HEK293T (cell line): ENCODE measurements at regions not wholly inside any gene's neighbourhood (a gene's known extent, or its start where the extent isn't known, plus 50 kb on each side); places are given as distances from the start of the nearest gene placed in this dataset.
"Not testable (repeated sequence)": the region's sequence is repeated elsewhere in the genome, so short reads cannot be mapped to it uniquely, and the experiment has no call there.

Experiments used
- CTCF ChIA-PET: fragments of 350-600 bp; formaldehyde crosslinking; extraction: SDS; loops from one replicate; lab custom pipeline; 2021; ENCODE audit warnings: antibody characterized with exemption, inconsistent platforms; lab: Yijun Ruan, JAX
- POLR2A ChIA-PET: fragments of 350-600 bp; formaldehyde crosslinking; extraction: SDS; loops from one replicate; lab custom pipeline; 2020; ENCODE audit warnings: antibody characterized with exemption, inconsistent platforms; lab: Yijun Ruan, JAX
- DNase-seq: peaks from one replicate; pipeline ENCODE4 v3.0.0; 2012; ENCODE audit warnings: mixed read lengths; ENCODE audit errors: extremely low spot score
- ARNT ChIP-seq: fragments of 450-650 bp; IDR thresholded peaks from 2 replicates; pipeline ENCODE4 v1.6.1; 2017; ENCODE audit warnings: mild to moderate bottlenecking
- BHLHE40 ChIP-seq: fragments of 450-650 bp; IDR thresholded peaks from 2 replicates; pipeline ENCODE4 v1.6.1; 2016; ENCODE audit warnings: mild to moderate bottlenecking, moderate library complexity, borderline replicate concordance
- CTBP1 ChIP-seq: fragments of 450-650 bp; IDR thresholded peaks from 2 replicates; pipeline ENCODE4 v1.6.1; 2016; ENCODE audit warnings: borderline replicate concordance
- ELF4 ChIP-seq: fragments of 450-650 bp; IDR thresholded peaks from 2 replicates; pipeline ENCODE4 v1.6.1; 2017; ENCODE audit warnings: antibody characterized with exemption
- FOXA1 ChIP-seq: fragments of 450-650 bp; IDR thresholded peaks from 2 replicates; pipeline ENCODE4 v1.6.1; 2016; ENCODE audit warnings: mild to moderate bottlenecking
- FOXK2 ChIP-seq: fragments of 450-650 bp; IDR thresholded peaks from 2 replicates; pipeline ENCODE4 v1.6.1; 2016; ENCODE audit warnings: mild to moderate bottlenecking
- FOXM1 ChIP-seq: fragments of 450-650 bp; IDR thresholded peaks from 2 replicates; pipeline ENCODE4 v1.6.1; 2017; ENCODE audit warnings: mild to moderate bottlenecking, borderline replicate concordance
- HDGF ChIP-seq: fragments of 450-650 bp; IDR thresholded peaks from 2 replicates; pipeline ENCODE4 v1.6.1; 2017; ENCODE audit warnings: antibody characterized with exemption, borderline replicate concordance
- L3MBTL2 ChIP-seq: fragments of 450-650 bp; conservative IDR thresholded peaks from 2 replicates; pipeline ENCODE4 v1.6.1; 2016; ENCODE audit warnings: mild to moderate bottlenecking
- LEF1 ChIP-seq: fragments of 450-650 bp; IDR thresholded peaks from 2 replicates; pipeline ENCODE4 v1.6.1; 2017; ENCODE audit warnings: mild to moderate bottlenecking, borderline replicate concordance
- NFRKB ChIP-seq: fragments of 450-650 bp; IDR thresholded peaks from 2 replicates; pipeline ENCODE4 v1.6.1; 2016; ENCODE audit warnings: mild to moderate bottlenecking, moderate library complexity
- SP1 ChIP-seq: fragments of 450-650 bp; IDR thresholded peaks from 2 replicates; pipeline ENCODE4 v1.6.1; 2017
- SUZ12 ChIP-seq: fragments of 450-650 bp; IDR thresholded peaks from 2 replicates; pipeline ENCODE4 v1.6.1; 2016; ENCODE audit warnings: mild to moderate bottlenecking
- TARDBP ChIP-seq: fragments of 450-650 bp; IDR thresholded peaks from 2 replicates; pipeline ENCODE4 v1.6.1; 2016
- ZNF384 ChIP-seq: fragments of 450-650 bp; IDR thresholded peaks from 2 replicates; pipeline ENCODE4 v1.6.1; 2016
- TF ChIP-seq, protein P1 (sequence below): fragments of 450-650 bp; IDR thresholded peaks from 2 replicates; pipeline ENCODE4 v1.6.1; 2016

DNA sequence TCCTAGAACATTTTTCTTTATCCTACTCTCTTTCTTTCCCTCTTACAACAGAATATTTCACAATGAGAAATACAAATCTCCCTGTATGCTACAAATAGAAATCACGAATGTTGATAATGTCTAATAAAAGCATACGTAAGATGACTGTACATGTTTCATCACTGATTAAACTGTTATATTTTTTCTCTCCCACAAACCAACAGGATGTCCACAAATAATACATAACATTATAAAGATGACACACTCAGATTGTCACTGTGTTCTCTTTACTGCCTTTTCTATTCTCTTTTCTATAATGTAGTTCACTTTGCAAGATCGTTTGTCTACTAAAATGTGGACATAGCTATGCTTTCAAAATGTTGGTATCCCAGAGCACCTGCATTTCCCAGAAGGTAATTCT lies 90.7 kb upstream of the PARP8 start:
- ChIA-PET POLR2A (no interaction called here), CTCF (no interaction called here)
- no peak for TF ChIP-seq HDGF
- TF ChIP-seq SP1, result no peak
- TF ChIP-seq FOXK2, result no peak
- TF ChIP-seq SUZ12, result no peak
- no peak for TF ChIP-seq FOXM1
- TF ChIP-seq ELF4, result no peak
- TF ChIP-seq BHLHE40, result no peak
- TF ChIP-seq TARDBP, result no peak
- TF ChIP-seq, protein P1, sequence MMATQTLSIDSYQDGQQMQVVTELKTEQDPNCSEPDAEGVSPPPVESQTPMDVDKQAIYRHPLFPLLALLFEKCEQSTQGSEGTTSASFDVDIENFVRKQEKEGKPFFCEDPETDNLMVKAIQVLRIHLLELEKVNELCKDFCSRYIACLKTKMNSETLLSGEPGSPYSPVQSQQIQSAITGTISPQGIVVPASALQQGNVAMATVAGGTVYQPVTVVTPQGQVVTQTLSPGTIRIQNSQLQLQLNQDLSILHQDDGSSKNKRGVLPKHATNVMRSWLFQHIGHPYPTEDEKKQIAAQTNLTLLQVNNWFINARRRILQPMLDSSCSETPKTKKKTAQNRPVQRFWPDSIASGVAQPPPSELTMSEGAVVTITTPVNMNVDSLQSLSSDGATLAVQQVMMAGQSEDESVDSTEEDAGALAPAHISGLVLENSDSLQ, result no peak
- TF ChIP-seq NFRKB, result no peak
- no peak for TF ChIP-seq ARNT
- TF ChIP-seq FOXA1, result no peak
- TF ChIP-seq LEF1, result no peak
- TF ChIP-seq L3MBTL2, result no peak
- no peak for TF ChIP-seq CTBP1
- no peak for TF ChIP-seq ZNF384
- DNase-seq, result no peak

GRCh38 chr5:50576265-50576664 lies 90.2 kb upstream of the PARP8 start:
- TF ChIP-seq ARNT (no peak), CTBP1 (no peak), SUZ12 (no peak), SP1 (no peak), FOXK2 (no peak), HDGF (no peak), ZNF384 (no peak), BHLHE40 (no peak), FOXA1 (no peak), L3MBTL2 (no peak), NFRKB (no peak), TARDBP (no peak), LEF1 (no peak), ELF4 (no peak), FOXM1 (no peak)
- TF ChIP-seq, protein P1, result no peak
- POLR2A ChIA-PET, result no interaction called here
- DNase-seq, result no peak
- CTCF ChIA-PET, result no interaction called here

DNA sequence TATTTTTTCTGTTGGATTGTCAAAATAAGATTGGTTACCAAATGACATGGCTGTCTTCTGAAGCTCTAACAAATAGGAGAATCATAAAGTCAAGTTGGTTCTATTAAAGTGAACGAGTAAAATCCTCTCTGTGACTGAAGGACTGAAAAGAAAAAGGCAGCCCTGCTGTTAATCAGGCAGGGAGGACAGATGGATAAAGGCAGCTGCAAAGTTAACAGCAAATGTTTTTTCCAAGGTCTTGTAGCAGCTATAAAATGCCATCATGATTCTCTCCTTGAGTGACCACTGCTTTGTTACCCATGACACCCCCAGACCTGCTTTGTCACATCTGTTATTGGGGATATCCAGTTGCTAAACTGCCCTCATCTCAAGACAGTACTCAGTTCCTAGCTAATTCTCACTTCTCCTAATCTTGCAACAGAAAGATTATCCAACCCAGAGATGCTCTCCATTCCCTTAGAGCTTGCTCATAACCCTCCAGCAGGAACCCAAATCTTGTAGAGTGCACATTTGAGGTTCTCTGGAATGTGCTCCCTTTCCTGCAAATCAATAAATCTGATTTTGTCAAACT lies 89.7 kb upstream of the PARP8 start:
- ChIA-PET CTCF (no interaction called here), POLR2A (no interaction called here)
- DNase-seq, result no peak
- TF ChIP-seq ELF4 (no peak), CTBP1 (no peak), TARDBP (no peak), FOXA1 (no peak), ZNF384 (no peak), FOXM1 (no peak), FOXK2 (no peak), ARNT (no peak), LEF1 (no peak), L3MBTL2 (no peak), SUZ12 (no peak), BHLHE40 (no peak), NFRKB (no peak)

GRCh38 chr5:50580506-50580905 lies 85.9 kb upstream of the PARP8 start:
- TF ChIP-seq, protein P1, result no peak
- TF ChIP-seq TARDBP (no peak), L3MBTL2 (no peak)
- ChIA-PET CTCF (no interaction called here), POLR2A (no interaction called here)

DNA sequence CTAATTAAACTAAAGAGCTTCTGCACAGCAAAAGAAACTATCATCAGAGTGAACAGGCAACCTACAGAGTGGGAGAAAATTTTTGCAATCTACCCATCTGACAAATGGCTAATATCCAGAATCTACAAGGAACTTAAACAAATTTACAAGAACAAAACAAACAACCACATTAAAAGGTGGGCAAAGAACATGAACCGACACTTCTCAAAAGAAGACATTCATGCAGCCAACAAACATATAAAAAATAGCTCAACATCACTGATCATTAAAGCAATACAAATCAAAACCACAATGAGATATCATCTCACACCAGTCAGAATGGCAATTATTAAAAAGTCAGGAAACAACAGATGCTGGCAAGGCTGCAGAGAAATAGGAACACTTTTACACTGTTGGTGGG lies 84.6 kb upstream of the PARP8 start:
- DNase-seq, CTCF ChIA-PET, POLR2A ChIA-PET: not testable (repeated sequence)

More at GRCh38 chr5:50580506-50580905, 85.9 kb upstream of the PARP8 start:
- no peak for DNase-seq

DNA sequence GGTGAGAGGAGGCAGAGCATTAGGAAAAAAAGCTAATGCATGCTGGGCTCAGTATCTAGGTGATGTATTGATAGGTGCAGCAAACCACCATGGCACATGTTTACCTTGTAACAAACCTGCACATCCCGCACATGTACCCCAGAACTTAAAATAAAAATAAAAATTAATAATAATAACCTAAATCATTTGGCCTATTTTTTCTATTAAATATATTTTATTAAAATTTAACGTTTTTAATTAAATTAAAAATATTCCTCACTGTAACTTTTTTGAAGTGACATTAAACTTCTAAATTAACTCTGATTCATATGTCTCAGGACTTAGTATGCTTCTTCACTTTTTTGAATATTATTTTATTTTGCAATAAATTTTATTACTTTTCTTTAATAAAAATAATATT lies 83.7 kb upstream of the PARP8 start:
- no peak for DNase-seq
- TF ChIP-seq ARNT (no peak), TARDBP (no peak)
- ChIA-PET POLR2A (no interaction called here), CTCF (no interaction called here)

DNA sequence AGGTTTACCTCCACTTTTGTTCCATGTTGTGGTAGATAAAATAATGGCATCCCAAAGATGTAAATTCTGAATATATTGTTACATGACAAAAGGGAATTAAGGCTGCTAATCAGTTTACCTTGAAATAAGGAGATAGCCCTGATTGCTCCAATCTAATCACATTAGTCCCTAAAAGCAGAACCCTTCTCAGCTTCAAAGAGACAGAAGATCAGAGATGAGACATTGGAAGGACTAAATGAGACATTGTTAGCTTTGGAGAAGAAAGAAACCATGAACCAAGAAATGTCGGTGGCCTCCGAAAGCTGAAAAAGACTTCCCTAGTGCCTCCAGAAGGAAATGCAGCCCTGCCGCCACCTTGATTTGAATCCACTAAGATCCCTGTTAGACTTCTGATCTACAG lies 82.8 kb upstream of the PARP8 start:
- TF ChIP-seq LEF1 (no peak), FOXK2 (no peak), BHLHE40 (no peak), ARNT (no peak), SUZ12 (no peak), SP1 (no peak), NFRKB (no peak), ELF4 (no peak), HDGF (no peak), CTBP1 (no peak), TARDBP (no peak), ZNF384 (no peak), L3MBTL2 (no peak), FOXA1 (no peak), FOXM1 (no peak)
- TF ChIP-seq, protein P1, result no peak
- DNase-seq, result no peak
- POLR2A ChIA-PET, result no interaction called here
- CTCF ChIA-PET, result no interaction called here

GRCh38 chr5:50588471-50588870 lies 78.0 kb upstream of the PARP8 start:
- POLR2A ChIA-PET, CTCF ChIA-PET, DNase-seq: not testable (repeated sequence)

GRCh38 chr5:50590444-50591189 lies 75.8 kb upstream of the PARP8 start:
- POLR2A ChIA-PET, CTCF ChIA-PET, DNase-seq: not testable (repeated sequence)

DNA sequence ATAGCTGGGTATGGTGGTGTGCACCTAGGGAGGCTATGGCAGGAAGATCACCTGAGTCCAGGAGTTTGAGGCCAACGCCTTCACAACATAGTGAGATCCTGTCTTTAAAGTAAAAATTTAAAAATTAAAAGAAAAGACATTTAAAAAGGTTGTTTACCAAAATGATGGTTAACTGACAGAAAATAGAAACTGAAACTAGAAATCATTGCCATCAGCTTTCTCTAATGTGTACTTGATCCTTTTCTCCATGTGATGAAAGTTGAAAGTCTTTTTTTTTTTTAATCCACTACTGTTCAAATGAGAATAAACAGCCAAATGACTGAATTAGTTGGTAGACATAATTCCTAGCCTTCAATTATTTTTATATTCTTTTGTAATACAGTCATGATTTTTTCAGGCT lies 75.1 kb upstream of the PARP8 start:
- CTCF ChIA-PET, POLR2A ChIA-PET, DNase-seq: not testable (repeated sequence)
